Liver (tissue), 7 donors: ENCODE measurements at regions not wholly inside any gene's neighbourhood (a gene's known extent, or its start where the extent isn't known, plus 50 kb on each side); places are given as distances from the start of the nearest gene placed in this dataset.

ENCODE experiments used
- DNase-seq: peaks from one replicate; pipeline ENCODE4 v3.0.0-alpha.2; 2017; ENCODE audit warnings: low spot score
- H3K27ac ChIP-seq, 2 donors: one replicate each; pipeline ENCODE4 v1.7.0; 2013; ENCODE audit warnings: inconsistent platforms in 2 of 2, low read length in 2 of 2, control low read depth in 1 of 2, low read depth in 1 of 2, mild to moderate bottlenecking in 1 of 2
- H3K27me3 ChIP-seq, 4 donors: one replicate each; pipeline versions ENCODE4 v1.6.1 to v1.7.0; 2013; ENCODE audit warnings: low read length in 3 of 4, inconsistent platforms in 1 of 4, mild to moderate bottlenecking in 1 of 4, moderate library complexity in 1 of 4; ENCODE audit not compliant: control insufficient read depth in 4 of 4, insufficient read depth in 4 of 4
- H3K36me3 ChIP-seq, 4 donors: one replicate each; pipeline versions ENCODE4 v1.6.1 to v1.7.0; 2013; ENCODE audit warnings: low read length in 3 of 4, mild to moderate bottlenecking in 3 of 4, low read depth in 1 of 4, moderate library complexity in 1 of 4; ENCODE audit not compliant: control insufficient read depth in 4 of 4, insufficient read depth in 3 of 4
- H3K4me1 ChIP-seq, 4 donors: one replicate each; pipeline versions ENCODE4 v1.6.1 to v1.7.0; 2013; ENCODE audit warnings: low read length in 3 of 4, mild to moderate bottlenecking in 3 of 4, moderate library complexity in 1 of 4; ENCODE audit not compliant: control insufficient read depth in 4 of 4, insufficient read depth in 4 of 4
- H3K4me3 ChIP-seq, 3 donors: one replicate each; pipeline versions ENCODE4 v1.6.1 to v1.7.0; 2013; ENCODE audit warnings: low read length in 3 of 3, control low read depth in 1 of 3, low read depth in 1 of 3, mild to moderate bottlenecking in 1 of 3
- H3K9ac ChIP-seq, 2 donors: one replicate each; pipeline ENCODE4 v1.7.0; 2013; ENCODE audit warnings: low read length in 2 of 2, mild to moderate bottlenecking in 2 of 2, moderate library complexity in 2 of 2, control low read depth in 1 of 2, low read depth in 1 of 2
- H3K9me3 ChIP-seq, 4 donors: one replicate each; pipeline versions ENCODE4 v1.6.1 to v1.7.0; 2013; ENCODE audit warnings: low read length in 3 of 4; ENCODE audit not compliant: control insufficient read depth in 4 of 4
- ATF3 ChIP-seq: IDR thresholded peaks from 2 replicates; pipeline ENCODE4 v1.6.1; 2016; ENCODE audit warnings: antibody characterized with exemption
- EGR1 ChIP-seq, 2 donors: IDR thresholded peaks; 2 replicates each; pipeline ENCODE4 v1.6.1; 2016 to 2018; ENCODE audit warnings: antibody characterized with exemption in 2 of 2, low read depth in 2 of 2
- FOXA1 ChIP-seq: IDR thresholded peaks from 2 replicates; pipeline ENCODE4 v1.6.1; 2016; ENCODE audit warnings: antibody characterized with exemption
- FOXA2 ChIP-seq: IDR thresholded peaks from 2 replicates; pipeline ENCODE4 v1.6.1; 2016; ENCODE audit warnings: antibody characterized with exemption
- GABPA ChIP-seq, 2 donors: IDR thresholded peaks in 1 of 2; conservative IDR thresholded peaks in 1 of 2; 2 replicates each; pipeline ENCODE4 v1.6.1; 2016; ENCODE audit warnings: antibody characterized with exemption in 2 of 2, mild to moderate bottlenecking in 1 of 2, moderate library complexity in 1 of 2
- HNF4A ChIP-seq, 2 donors: conservative IDR thresholded peaks; 2 replicates each; pipeline ENCODE4 v1.6.1; 2016; ENCODE audit warnings: antibody characterized with exemption in 2 of 2, mild to moderate bottlenecking in 2 of 2
- HNF4G ChIP-seq: IDR thresholded peaks from 2 replicates; pipeline ENCODE4 v1.6.1; 2016; ENCODE audit warnings: antibody characterized with exemption
- JUND ChIP-seq, 2 donors: IDR thresholded peaks; 2 replicates each; pipeline ENCODE4 v1.6.1; 2016; ENCODE audit warnings: antibody characterized with exemption in 2 of 2
- NR2F2 ChIP-seq: IDR thresholded peaks from 2 replicates; pipeline ENCODE4 v1.6.1; 2016; ENCODE audit warnings: antibody characterized with exemption
- RAD21 ChIP-seq, 2 donors: IDR thresholded peaks; 2 replicates each; pipeline ENCODE4 v1.6.1; 2016; ENCODE audit warnings: antibody characterized with exemption in 2 of 2, mild to moderate bottlenecking in 2 of 2
- RXRA ChIP-seq, 2 donors: IDR thresholded peaks; 2 replicates each; pipeline ENCODE4 v1.6.1; 2017 to 2018; ENCODE audit warnings: antibody characterized with exemption in 2 of 2, mild to moderate bottlenecking in 1 of 2
- SP1 ChIP-seq: IDR thresholded peaks from 2 replicates; pipeline ENCODE4 v1.6.1; 2018; ENCODE audit warnings: antibody characterized with exemption, mild to moderate bottlenecking
- TAF1 ChIP-seq: conservative IDR thresholded peaks from 2 replicates; pipeline ENCODE4 v1.6.1; 2016; ENCODE audit warnings: antibody characterized with exemption, mild to moderate bottlenecking
- YY1 ChIP-seq: IDR thresholded peaks from 2 replicates; pipeline ENCODE4 v1.6.1; 2016; ENCODE audit warnings: antibody characterized with exemption, mild to moderate bottlenecking
- ZBTB33 ChIP-seq: IDR thresholded peaks from 2 replicates; pipeline ENCODE4 v1.6.1; 2016; ENCODE audit warnings: antibody characterized with exemption
- WGBS: extraction: QIAGEN DNeasy Blood & Tissue Kit; methylation state at CpG from one replicate; pipeline ENCODE4 v1.1.7; 2013; 5-methylcytosine and 5-hydroxymethylcytosine counted together
- donor health status: healthy.
- donor health status: healthy.
- donor health status: healthy.
- donor health status: healthy.

- TF ChIP-seq FOXA1 = no peak
- no peak for TF ChIP-seq RXRA (IDR thresholded peaks at IDR 0.05)
- no peak for TF ChIP-seq SP1
- no peak for TF ChIP-seq NR2F2
- no peak for TF ChIP-seq GABPA (IDR thresholded peaks at IDR 0.05 in 1 of 2, conservative IDR thresholded peaks at IDR 0.05 in 1 of 2)
- TF ChIP-seq ZBTB33 = no peak
- TF ChIP-seq RAD21 (IDR thresholded peaks at IDR 0.05) = no peak
- no peak for TF ChIP-seq HNF4G
- no peak for TF ChIP-seq TAF1
- no peak for TF ChIP-seq ATF3
- Histone ChIP-seq H3K9ac (no peak overlapping the region), H3K4me3 (no peak overlapping the region), H3K9me3 (no peaks in the 10 kb centered on the region), H3K27me3 (no peaks in the 10 kb centered on the region), H3K4me1 (no peaks in the 10 kb centered on the region), H3K27ac (no peak overlapping the region), H3K36me3 (no peaks in the 10 kb centered on the region)
- DNase-seq = no peak
These were observed 305.4 kb downstream of the PRDM5 start for GRCh38 chr4:120617171-120617570.

GRCh38 chr4:120616041-120616440 lies 306.5 kb downstream of the PRDM5 start:
- WGBS = 81% methylated on average over 1 of the region's 1 CpG
- Histone ChIP-seq H3K27ac (no peak overlapping the region), H3K9ac (no peak overlapping the region), H3K4me1 (no peaks in the 10 kb centered on the region), H3K36me3 (no peaks in the 10 kb centered on the region), H3K9me3 (no peaks in the 10 kb centered on the region), H3K4me3 (no peak overlapping the region), H3K27me3 (no peaks in the 10 kb centered on the region)
- DNase-seq = no peak
- TF ChIP-seq TAF1 (no peak), FOXA2 (no peak), NR2F2 (no peak), GABPA (IDR thresholded peaks at IDR 0.05 in 1 of 2, conservative IDR thresholded peaks at IDR 0.05 in 1 of 2) (no peak), HNF4G (no peak), EGR1 (IDR thresholded peaks at IDR 0.05; ENCODE audit: low read depth in 2 of 2) (no peak), ZBTB33 (no peak), FOXA1 (no peak), ATF3 (no peak), YY1 (no peak)

- no peak for TF ChIP-seq JUND (IDR thresholded peaks at IDR 0.05)
- no peak for TF ChIP-seq HNF4A (conservative IDR thresholded peaks at IDR 0.05)
- no peak for TF ChIP-seq RXRA (IDR thresholded peaks at IDR 0.05)
- no peak for TF ChIP-seq NR2F2
- TF ChIP-seq FOXA2 = no peak
- TF ChIP-seq TAF1 = no peak
- no peak for DNase-seq
- Histone ChIP-seq H3K4me3 (no peak overlapping the region), H3K27ac (no peak overlapping the region), H3K9me3 (no peaks in the 10 kb centered on the region), H3K27me3 (no peaks in the 10 kb centered on the region), H3K9ac (no peak overlapping the region), H3K4me1 (no peaks in the 10 kb centered on the region), H3K36me3 (no peaks in the 10 kb centered on the region)
- WGBS = 90% methylated on average over 1 of the region's 1 CpG
These were observed 308.7 kb downstream of the PRDM5 start for GRCh38 chr4:120613778-120614177.
